Sigmoid colon (tissue), 3 donors: ENCODE measurements at regions not wholly inside any gene's neighbourhood (a gene's known extent, or its start where the extent isn't known, plus 50 kb on each side); places are given as distances from the start of the nearest gene placed in this dataset.

ENCODE experiments used
- POLR2A ChIP-seq, 2 donors: fragments of 450-650 bp; IDR thresholded peaks; one replicate each; pipeline ENCODE4 v1.6.1; 2016; ENCODE audit warnings: antibody characterized with exemption in 2 of 2, mild to moderate bottlenecking in 2 of 2, moderate library complexity in 2 of 2
- TF ChIP-seq, protein P1 (sequence below), 4 experiments: fragments of 450-650 bp in 3 of 4; fragments of 200-600 bp in 1 of 4; IDR thresholded peaks; one replicate each; pipeline ENCODE4 v1.5.1; 2016 to 2019; ENCODE audit warnings: antibody characterized with exemption in 4 of 4, mild to moderate bottlenecking in 3 of 4, moderate library complexity in 2 of 4

DNA sequence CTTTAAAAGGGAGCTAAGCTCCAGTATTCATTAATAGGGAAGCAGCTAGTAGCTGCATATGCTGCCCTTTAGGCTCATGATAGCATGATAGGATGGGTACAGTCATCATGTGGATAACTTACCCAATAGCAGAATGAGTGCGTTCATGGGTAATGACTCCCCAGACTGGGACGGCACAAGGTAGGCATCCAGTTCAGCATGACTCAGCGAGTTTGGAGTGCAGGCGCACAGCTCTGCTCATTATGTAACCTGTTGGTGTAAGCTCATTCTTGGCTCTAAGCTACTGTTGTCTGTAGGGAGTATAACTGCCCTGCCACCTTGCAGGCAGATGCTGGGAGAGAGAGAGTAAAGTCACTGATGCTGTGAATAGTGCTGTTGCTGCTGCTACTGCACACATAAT, 209.2 kb upstream of the SYT4 start:
- TF ChIP-seq POLR2A (IDR thresholded peaks at IDR 0.05), result no peak
- TF ChIP-seq, protein P1, sequence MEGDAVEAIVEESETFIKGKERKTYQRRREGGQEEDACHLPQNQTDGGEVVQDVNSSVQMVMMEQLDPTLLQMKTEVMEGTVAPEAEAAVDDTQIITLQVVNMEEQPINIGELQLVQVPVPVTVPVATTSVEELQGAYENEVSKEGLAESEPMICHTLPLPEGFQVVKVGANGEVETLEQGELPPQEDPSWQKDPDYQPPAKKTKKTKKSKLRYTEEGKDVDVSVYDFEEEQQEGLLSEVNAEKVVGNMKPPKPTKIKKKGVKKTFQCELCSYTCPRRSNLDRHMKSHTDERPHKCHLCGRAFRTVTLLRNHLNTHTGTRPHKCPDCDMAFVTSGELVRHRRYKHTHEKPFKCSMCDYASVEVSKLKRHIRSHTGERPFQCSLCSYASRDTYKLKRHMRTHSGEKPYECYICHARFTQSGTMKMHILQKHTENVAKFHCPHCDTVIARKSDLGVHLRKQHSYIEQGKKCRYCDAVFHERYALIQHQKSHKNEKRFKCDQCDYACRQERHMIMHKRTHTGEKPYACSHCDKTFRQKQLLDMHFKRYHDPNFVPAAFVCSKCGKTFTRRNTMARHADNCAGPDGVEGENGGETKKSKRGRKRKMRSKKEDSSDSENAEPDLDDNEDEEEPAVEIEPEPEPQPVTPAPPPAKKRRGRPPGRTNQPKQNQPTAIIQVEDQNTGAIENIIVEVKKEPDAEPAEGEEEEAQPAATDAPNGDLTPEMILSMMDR (IDR thresholded peaks at IDR 0.05), result no peak
